GM12878 (cell line): ENCODE measurements at regions not wholly inside any gene's neighbourhood (a gene's known extent, or its start where the extent isn't known, plus 50 kb on each side); places are given as distances from the start of the nearest gene placed in this dataset.

Experiments used
- ATAC-seq: fragments of 200-7000 bp; cut with Tn5 transposase; 3 replicates; pipeline ENCODE4 v1.9.1; 2020; ENCODE audit warnings: mild to moderate bottlenecking, moderate library complexity
- BruUV-seq: library from RNA; stranded (reverse); fragments of 400-500 nt; replicated peaks from 2 replicates; lab custom pipeline; 2021; lab: Mats Ljungman, UMichigan
- CTCF ChIA-PET: fragments of 300-600 bp; sonication (Branson Sonifier 250); formaldehyde crosslinking; extraction: SDS; loops from one replicate; lab custom pipeline; 2021; ENCODE audit warnings: inconsistent platforms; lab: Yijun Ruan, JAX
- POLR2A ChIA-PET: fragments of 350-600 bp; formaldehyde crosslinking; extraction: SDS; loops from one replicate; lab custom pipeline; 2021; ENCODE audit warnings: inconsistent platforms; lab: Charles Lee
- RAD21 ChIA-PET: fragments of 300-600 bp; sonication (Branson Sonifier 250); formaldehyde crosslinking; loops from one replicate; lab custom pipeline; 2023; ENCODE audit warnings: antibody characterized with exemption; ENCODE audit not compliant: unreplicated experiment; lab: Charles Lee
- SMC1A ChIA-PET: fragments of 300-600 bp; sonication (Branson Sonifier 250); formaldehyde crosslinking; loops from one replicate; lab custom pipeline; 2023; ENCODE audit not compliant: unreplicated experiment, uncharacterized antibody; lab: Charles Lee
- DNase-seq: peaks from one replicate; pipeline ENCODE4 v3.0.0-alpha.2; 2011; ENCODE audit warnings: low read depth, low spot score
- FAIRE-seq: peaks from 3 replicates; lab custom pipeline; 2011; peaks lifted over from hg19 to GRCh38; lab: Jason Lieb, UNC
- H2AFZ ChIP-seq: 2 replicates; pipeline ENCODE4 v1.6.0; 2011; ENCODE audit warnings: low read depth, low read length, control low read depth; ENCODE audit not compliant: control insufficient read depth
- H3K27ac ChIP-seq: 2 replicates; pipeline ENCODE4 v1.5.1; 2011; ENCODE audit warnings: control low read depth; ENCODE audit not compliant: control insufficient read depth, insufficient read depth
- H3K27me3 ChIP-seq, 2 experiments: replicated peaks in 1 of 2; 2 replicates each; pipeline versions ENCODE4 v1.6.0 to v1.6.1; 2011; ENCODE audit warnings: low read length in 1 of 2; ENCODE audit not compliant: control insufficient read depth in 2 of 2, insufficient read depth in 2 of 2
- H3K36me3 ChIP-seq, 2 experiments: 2 replicates each; pipeline ENCODE4 v1.5.1; 2011; ENCODE audit warnings: low read length in 1 of 2; ENCODE audit not compliant: control insufficient read depth in 2 of 2, insufficient read depth in 2 of 2
- H3K4me1 ChIP-seq: 2 replicates; pipeline ENCODE4 v1.6.1; 2011; ENCODE audit warnings: mild to moderate bottlenecking, low read length, moderate library complexity, mixed read lengths; ENCODE audit not compliant: control insufficient read depth, insufficient read depth
- H3K4me2 ChIP-seq: 2 replicates; pipeline ENCODE4 v1.6.0; 2011; ENCODE audit warnings: control low read depth; ENCODE audit not compliant: control insufficient read depth, insufficient read depth
- H3K4me3 ChIP-seq: fragments of 200-600 bp; sonication (generic); 2 replicates; pipeline ENCODE4 v1.5.1; 2016
- H3K79me2 ChIP-seq: 2 replicates; pipeline ENCODE4 v1.6.0; 2011; ENCODE audit warnings: low read length; ENCODE audit not compliant: control insufficient read depth, insufficient read depth
- H3K9ac ChIP-seq: 2 replicates; pipeline ENCODE4 v1.8.0; 2011; ENCODE audit warnings: low read length, control low read depth, mixed read lengths; ENCODE audit not compliant: control insufficient read depth, insufficient read depth
- H3K9me3 ChIP-seq: replicated peaks from 3 replicates; pipeline ENCODE4 v1.5.1; 2011; ENCODE audit warnings: mild to moderate bottlenecking, low read length; ENCODE audit not compliant: control insufficient read depth, insufficient read depth
- H4K20me1 ChIP-seq: 2 replicates; pipeline ENCODE4 v1.6.0; 2011; ENCODE audit not compliant: control insufficient read depth, insufficient read depth
- RBBP5 ChIP-seq: fragments of 200-600 bp; sonication (generic); conservative IDR thresholded peaks from 2 replicates; pipeline ENCODE4 v1.6.1; 2016
- RELB ChIP-seq: fragments of 450-650 bp; IDR thresholded peaks from 2 replicates; pipeline ENCODE4 v1.6.1; 2017; ENCODE audit warnings: low read depth, mild to moderate bottlenecking, moderate library complexity
- TAF1 ChIP-seq: IDR thresholded peaks from 2 replicates; pipeline ENCODE4 v1.6.1; 2011; ENCODE audit warnings: mild to moderate bottlenecking, low read depth, low read length, borderline replicate concordance
- WGBS: methylation state at CpG from one replicate; pipeline ENCODE4 v1.1.6; 2016; ENCODE audit warnings: low lambda C conversion rate; ENCODE audit not compliant: insufficient replicate concordance, insufficient coverage; ENCODE audit errors: missing lambda C conversion rate; 5-methylcytosine and 5-hydroxymethylcytosine counted together
- in situ Hi-C: fragments of 300-500 bp; cut with MboI; formaldehyde crosslinking; loops from 9 replicates; pipeline ENCODE4 v1.14.3; 2018; ENCODE audit warnings: mixed read lengths
- intact Hi-C: fragments of 100-400 bp; cut with micrococcal nuclease; formaldehyde crosslinking; loops from one replicate; pipeline ENCODE4 v1.14.2; 2022; ENCODE audit not compliant: unreplicated experiment

- RAD21 ChIA-PET: no interaction called here
- no peak overlapping the region for H3K4me3 ChIP-seq
- WGBS: 62% methylated on average over 7 of the region's 7 CpGs
- H3K9ac ChIP-seq: no peak overlapping the region
- no TSS peak for BruUV-seq
- SMC1A ChIA-PET: no interaction called here
- intact Hi-C loops: no loop called here
- FAIRE-seq (no peak), ATAC-seq (no peak), DNase-seq (no peak)
- POLR2A ChIA-PET: no interaction called here
- H3K4me1 ChIP-seq: peaks cover under 1% of the 10 kb centered on the region
- no peak overlapping the region for H2AFZ ChIP-seq
- H4K20me1 ChIP-seq: no peaks in the 10 kb centered on the region
- H3K36me3 ChIP-seq: no peaks in the 10 kb centered on the region
- no peaks in the 10 kb centered on the region for H3K27me3 ChIP-seq
- in situ Hi-C loops: no loop called here
- CTCF ChIA-PET: no interaction called here
- no peaks in the 10 kb centered on the region for H3K79me2 ChIP-seq
- no peaks in the 10 kb centered on the region for H3K9me3 ChIP-seq
- no peak overlapping the region for H3K27ac ChIP-seq
- no peak overlapping the region for H3K4me2 ChIP-seq
- TF ChIP-seq TAF1: no peak
- TF ChIP-seq RBBP5: no peak
Observed at GRCh38 chr2:128792476-128793054, 473.9 kb upstream of the HS6ST1 start.

GRCh38 chr2:128793404-128793803, 474.7 kb upstream of the HS6ST1 start:
- Histone ChIP-seq H3K27ac (no peak overlapping the region), H3K4me2 (no peak overlapping the region), H2AFZ (no peak overlapping the region), H3K4me3 (no peak overlapping the region), H3K27me3 (no peaks in the 10 kb centered on the region), H3K4me1 (peaks cover 4% of the 10 kb centered on the region), H3K9ac (no peak overlapping the region), H4K20me1 (no peaks in the 10 kb centered on the region), H3K36me3 (no peaks in the 10 kb centered on the region), H3K79me2 (no peaks in the 10 kb centered on the region), H3K9me3 (no peaks in the 10 kb centered on the region)
- intact Hi-C loops: no loop called here
- ATAC-seq: no peak
- ChIA-PET POLR2A (no interaction called here), RAD21 (no interaction called here), CTCF (no interaction called here), SMC1A (no interaction called here)
- no peak for DNase-seq
- WGBS: 21% methylated on average over 6 of the region's 6 CpGs
- no peak for TF ChIP-seq RELB
- in situ Hi-C loops: no loop called here
- no TSS peak for BruUV-seq
- FAIRE-seq: no peak
